ENCODE measurements at regions not wholly inside any gene's neighbourhood (a gene's known extent, or its start where the extent isn't known, plus 50 kb on each side); places are given as distances from the start of the nearest gene placed in this dataset.

GRCh38 chr18:52175406-52175805, 164.6 kb upstream of the DCC start:
- H3K4me3 Mint-ChIP-seq (ENCODE audit: unreplicated experiment) = no peak overlapping the region

GRCh38 chr18:52183107-52183506, 156.9 kb upstream of the DCC start:
- Mint-ChIP-seq H3K4me1 (ENCODE audit: low read depth) (no peaks in the 10 kb centered on the region), H3K9me3 (ENCODE audit: low read depth) (peaks cover 19% of the 10 kb centered on the region), H3K36me3 (ENCODE audit: low read depth) (no peaks in the 10 kb centered on the region), H3K27me3 (ENCODE audit: low read depth) (no peaks in the 10 kb centered on the region), H3K27ac (ENCODE audit: unreplicated experiment) (no peak overlapping the region), H3K4me3 (ENCODE audit: unreplicated experiment) (no peak overlapping the region)
- DNase-seq (ENCODE audit: low spot score) = no peak
- TF ChIP-seq CTCF (IDR thresholded peaks at IDR 0.05) = no peak

More at GRCh38 chr18:52175406-52175805, 164.6 kb upstream of the DCC start:
- no peak for TF ChIP-seq CTCF (IDR thresholded peaks at IDR 0.05)
- peaks cover 2% of the 10 kb centered on the region for H3K9me3 Mint-ChIP-seq (ENCODE audit: low read depth)
- H3K27me3 Mint-ChIP-seq (ENCODE audit: low read depth) = no peaks in the 10 kb centered on the region
- H3K36me3 Mint-ChIP-seq (ENCODE audit: low read depth) = no peaks in the 10 kb centered on the region
- DNase-seq (ENCODE audit: low spot score) = no peak
- H3K27ac Mint-ChIP-seq (ENCODE audit: unreplicated experiment) = no peak overlapping the region
- H3K4me1 Mint-ChIP-seq (ENCODE audit: low read depth) = no peaks in the 10 kb centered on the region

GRCh38 chr18:52190195-52190594, 149.8 kb upstream of the DCC start:
- peaks cover 16% of the 10 kb centered on the region for H3K9me3 Mint-ChIP-seq (ENCODE audit: low read depth)
- no peak overlapping the region for H3K27ac Mint-ChIP-seq (ENCODE audit: unreplicated experiment)
- H3K36me3 Mint-ChIP-seq (ENCODE audit: low read depth) = no peaks in the 10 kb centered on the region
- H3K27me3 Mint-ChIP-seq (ENCODE audit: low read depth) = peaks cover 2% of the 10 kb centered on the region
- no peak for TF ChIP-seq CTCF (IDR thresholded peaks at IDR 0.05)
- H3K4me3 Mint-ChIP-seq (ENCODE audit: unreplicated experiment) = no peak overlapping the region
- no peaks in the 10 kb centered on the region for H3K4me1 Mint-ChIP-seq (ENCODE audit: low read depth)
- DNase-seq (ENCODE audit: low spot score) = no peak

GRCh38 chr18:52190631-52191030, 149.4 kb upstream of the DCC start:
- Mint-ChIP-seq H3K36me3 (ENCODE audit: low read depth) (no peaks in the 10 kb centered on the region), H3K4me1 (ENCODE audit: low read depth) (no peaks in the 10 kb centered on the region), H3K27ac (ENCODE audit: unreplicated experiment) (no peak overlapping the region), H3K4me3 (ENCODE audit: unreplicated experiment) (no peak overlapping the region), H3K9me3 (ENCODE audit: low read depth) (peaks cover 16% of the 10 kb centered on the region), H3K27me3 (ENCODE audit: low read depth) (peaks cover 2% of the 10 kb centered on the region)
- no peak for TF ChIP-seq CTCF (IDR thresholded peaks at IDR 0.05)
- no peak for DNase-seq (ENCODE audit: low spot score)

- no peak for TF ChIP-seq CTCF (IDR thresholded peaks at IDR 0.05)
- no peak overlapping the region for H3K4me3 Mint-ChIP-seq (ENCODE audit: unreplicated experiment)
- no peaks in the 10 kb centered on the region for H3K27me3 Mint-ChIP-seq (ENCODE audit: low read depth)
- peaks cover 10% of the 10 kb centered on the region for H3K9me3 Mint-ChIP-seq (ENCODE audit: low read depth)
- H3K27ac Mint-ChIP-seq (ENCODE audit: unreplicated experiment) = no peak overlapping the region
- H3K4me1 Mint-ChIP-seq (ENCODE audit: low read depth) = no peaks in the 10 kb centered on the region
- H3K36me3 Mint-ChIP-seq (ENCODE audit: low read depth) = no peaks in the 10 kb centered on the region
- DNase-seq (ENCODE audit: low spot score) = no peak
These were observed 139.6 kb upstream of the DCC start for GRCh38 chr18:52200406-52200805.
